ENCODE measurements at regions not wholly inside any gene's neighbourhood (a gene's known extent, or its start where the extent isn't known, plus 50 kb on each side); places are given as distances from the start of the nearest gene placed in this dataset.
"Not testable (repeated sequence)": the region's sequence is repeated elsewhere in the genome, so short reads cannot be mapped to it uniquely, and the experiment has no call there.

- TF ChIP-seq CTCF (IDR thresholded peaks at IDR 0.05; ENCODE audit: low read depth, low read length) = no peak
- H3K4me3 ChIP-seq (ENCODE audit: low read depth, low read length) = no peak overlapping the region
Observed at GRCh38 chrX:128616933-128617332, 564.7 kb upstream of the ACTRT1 start.

GRCh38 chrX:128606817-128607216, 554.6 kb upstream of the ACTRT1 start:
- not testable (repeated sequence) for H3K4me3 ChIP-seq (ENCODE audit: low read depth, low read length)

- not testable (repeated sequence) for H3K4me3 ChIP-seq (ENCODE audit: low read depth, low read length)
Observed at GRCh38 chrX:128606357-128606756, 554.2 kb upstream of the ACTRT1 start.

- TF ChIP-seq CTCF (IDR thresholded peaks at IDR 0.05; ENCODE audit: low read depth, low read length) = no peak
Observed at GRCh38 chrX:128601706-128602105, 549.5 kb upstream of the ACTRT1 start.

GRCh38 chrX:128599632-128600031, 547.4 kb upstream of the ACTRT1 start:
- no peak overlapping the region for H3K4me3 ChIP-seq (ENCODE audit: low read depth, low read length)
- no peak for TF ChIP-seq CTCF (IDR thresholded peaks at IDR 0.05; ENCODE audit: low read depth, low read length)

More at GRCh38 chrX:128601706-128602105, 549.5 kb upstream of the ACTRT1 start:
- H3K4me3 ChIP-seq (ENCODE audit: low read depth, low read length) = no peak overlapping the region

GRCh38 chrX:128582036-128582435, 529.8 kb upstream of the ACTRT1 start:
- TF ChIP-seq CTCF (IDR thresholded peaks at IDR 0.05; ENCODE audit: low read depth, low read length) = no peak
- H3K4me3 ChIP-seq (ENCODE audit: low read depth, low read length) = no peak overlapping the region

GRCh38 chrX:128581615-128582014, 529.4 kb upstream of the ACTRT1 start:
- TF ChIP-seq CTCF (IDR thresholded peaks at IDR 0.05; ENCODE audit: low read depth, low read length) = no peak
- H3K4me3 ChIP-seq (ENCODE audit: low read depth, low read length) = no peak overlapping the region

GRCh38 chrX:128543114-128543513, 490.9 kb upstream of the ACTRT1 start:
- H3K4me3 ChIP-seq (ENCODE audit: low read depth, low read length) = no peak overlapping the region
- TF ChIP-seq CTCF (IDR thresholded peaks at IDR 0.05; ENCODE audit: low read depth, low read length) = no peak
